Stimulated activated naive B cell treated with anti-CD40 and anti-IgM and Interleukin-4, amounts not matched to agents 10 μg/mL and 1 μg/mL and 100 μg/mL, for 72 hours (primary cell): ENCODE measurements at regions not wholly inside any gene's neighbourhood (a gene's known extent, or its start where the extent isn't known, plus 50 kb on each side); places are given as distances from the start of the nearest gene placed in this dataset.

Source experiments
- ATAC-seq, 2 donors: fragments of 150-1000 bp; cut with Tn5 transposase; replicated peaks; 2 replicates each; pipeline ENCODE4 v1.10.0; 2021; ENCODE audit warnings: moderate library complexity in 1 of 2
- DNase-seq: peaks from one replicate; pipeline ENCODE4 v3.0.0; 2021
- H3K27ac Mint-ChIP-seq: one replicate; pipeline ENCODE4 v1.8.0; 2022; ENCODE audit warnings: mild to moderate bottlenecking, mixed read lengths
- H3K27me3 Mint-ChIP-seq, 2 donors: one replicate each; pipeline ENCODE4 v1.8.0; 2022; ENCODE audit warnings: mixed read lengths in 2 of 2
- H3K36me3 Mint-ChIP-seq, 2 donors: one replicate each; pipeline ENCODE4 v1.8.0; 2022; ENCODE audit warnings: mixed read lengths in 2 of 2, mild to moderate bottlenecking in 1 of 2
- H3K4me1 Mint-ChIP-seq, 2 donors: one replicate each; pipeline ENCODE4 v1.8.0; 2022; ENCODE audit warnings: mixed read lengths in 2 of 2, mild to moderate bottlenecking in 1 of 2
- H3K4me3 Mint-ChIP-seq, 2 donors: one replicate each; pipeline ENCODE4 v1.8.0; 2022; ENCODE audit warnings: mild to moderate bottlenecking in 2 of 2, mixed read lengths in 2 of 2, moderate library complexity in 1 of 2
- H3K9me3 Mint-ChIP-seq, 2 donors: one replicate each; pipeline ENCODE4 v1.8.0; 2022; ENCODE audit warnings: mixed read lengths in 2 of 2, mild to moderate bottlenecking in 1 of 2

GRCh38 chr16:80449392-80449791, 91.4 kb upstream of the DYNLRB2 start:
- H3K27ac Mint-ChIP-seq, result no peak overlapping the region
- ATAC-seq, result no peak
- H3K27me3 Mint-ChIP-seq, result peaks cover 2 to 5% of the 10 kb centered on the region in 2 donors
- H3K9me3 Mint-ChIP-seq, result peaks cover 0 to 2% of the 10 kb centered on the region in 2 donors
- DNase-seq, result no peak
- H3K4me3 Mint-ChIP-seq, result no peak overlapping the region
- no peaks in the 10 kb centered on the region for H3K36me3 Mint-ChIP-seq
- H3K4me1 Mint-ChIP-seq, result no peaks in the 10 kb centered on the region

- H3K36me3 Mint-ChIP-seq, result no peaks in the 10 kb centered on the region
- no peak overlapping the region for H3K4me3 Mint-ChIP-seq
- H3K4me1 Mint-ChIP-seq, result no peaks in the 10 kb centered on the region
- DNase-seq (no peak), ATAC-seq (no peak)
- H3K9me3 Mint-ChIP-seq, result peaks cover 0 to 2% of the 10 kb centered on the region in 2 donors
- H3K27me3 Mint-ChIP-seq, result peaks cover 5 to 6% of the 10 kb centered on the region in 2 donors
- H3K27ac Mint-ChIP-seq, result no peak overlapping the region
Observed at GRCh38 chr16:80447241-80447640, 93.6 kb upstream of the DYNLRB2 start.

GRCh38 chr16:80442779-80443178, 98.0 kb upstream of the DYNLRB2 start:
- DNase-seq (no peak), ATAC-seq (no peak)
- Mint-ChIP-seq H3K4me1 (no peaks in the 10 kb centered on the region), H3K36me3 (no peaks in the 10 kb centered on the region), H3K4me3 (no peak overlapping the region), H3K27ac (no peak overlapping the region), H3K9me3 (peaks cover 0 to 2% of the 10 kb centered on the region in 2 donors), H3K27me3 (peaks cover 5 to 6% of the 10 kb centered on the region in 2 donors)

- Mint-ChIP-seq H3K36me3 (no peaks in the 10 kb centered on the region), H3K9me3 (peaks cover 0 to 2% of the 10 kb centered on the region in 2 donors), H3K4me3 (no peak overlapping the region), H3K4me1 (no peaks in the 10 kb centered on the region), H3K27ac (no peak overlapping the region), H3K27me3 (peaks cover 9 to 13% of the 10 kb centered on the region in 2 donors)
- ATAC-seq, result no peak
- no peak for DNase-seq
Observed at GRCh38 chr16:80441935-80442334, 98.9 kb upstream of the DYNLRB2 start.

- Mint-ChIP-seq H3K27me3 (peaks cover 9 to 13% of the 10 kb centered on the region in 2 donors), H3K9me3 (peaks cover 0 to 2% of the 10 kb centered on the region in 2 donors), H3K4me1 (no peaks in the 10 kb centered on the region), H3K27ac (no peak overlapping the region), H3K36me3 (no peaks in the 10 kb centered on the region), H3K4me3 (no peak overlapping the region)
- ATAC-seq, result no peak
- DNase-seq, result no peak
Observed at GRCh38 chr16:80440667-80441066, 100.1 kb upstream of the DYNLRB2 start.

GRCh38 chr16:80437707-80438106, 103.1 kb upstream of the DYNLRB2 start:
- Mint-ChIP-seq H3K36me3 (no peaks in the 10 kb centered on the region), H3K4me1 (no peaks in the 10 kb centered on the region), H3K27me3 (peaks cover 9 to 18% of the 10 kb centered on the region in 2 donors), H3K27ac (no peak overlapping the region), H3K9me3 (peaks cover 0 to 2% of the 10 kb centered on the region in 2 donors), H3K4me3 (no peak overlapping the region)
- DNase-seq (no peak), ATAC-seq (no peak)

- Mint-ChIP-seq H3K4me1 (no peaks in the 10 kb centered on the region), H3K9me3 (peaks cover 0 to 4% of the 10 kb centered on the region in 2 donors), H3K36me3 (no peaks in the 10 kb centered on the region), H3K27ac (no peak overlapping the region), H3K4me3 (no peak overlapping the region), H3K27me3 (peaks cover 13 to 26% of the 10 kb centered on the region in 2 donors)
- DNase-seq (no peak), ATAC-seq (no peak)
Observed at GRCh38 chr16:80436510-80436909, 104.3 kb upstream of the DYNLRB2 start.

GRCh38 chr16:80433623-80434022, 107.2 kb upstream of the DYNLRB2 start:
- Mint-ChIP-seq H3K4me3 (no peak overlapping the region), H3K4me1 (no peaks in the 10 kb centered on the region), H3K36me3 (no peaks in the 10 kb centered on the region), H3K27ac (no peak overlapping the region), H3K27me3 (peaks cover 9 to 34% of the 10 kb centered on the region in 2 donors), H3K9me3 (peaks cover 4 to 8% of the 10 kb centered on the region in 2 donors)
- no peak for DNase-seq
- ATAC-seq, result no peak

- H3K27ac Mint-ChIP-seq, result no peak overlapping the region
- H3K4me1 Mint-ChIP-seq, result no peaks in the 10 kb centered on the region
- no peaks in the 10 kb centered on the region for H3K36me3 Mint-ChIP-seq
- no peak for ATAC-seq
- peaks cover 4 to 8% of the 10 kb centered on the region in 2 donors for H3K9me3 Mint-ChIP-seq
- no peak overlapping the region for H3K4me3 Mint-ChIP-seq
- H3K27me3 Mint-ChIP-seq, result peaks cover 21 to 44% of the 10 kb centered on the region in 2 donors
- DNase-seq, result no peak
Observed at GRCh38 chr16:80427795-80428194, 113.0 kb upstream of the DYNLRB2 start.

GRCh38 chr16:80418517-80419355, 122.1 kb upstream of the DYNLRB2 start:
- H3K4me1 Mint-ChIP-seq, result peaks cover 5 to 15% of the 10 kb centered on the region in 2 donors
- no peak overlapping the region for H3K27ac Mint-ChIP-seq
- peaks cover 4 to 10% of the 10 kb centered on the region in 2 donors for H3K9me3 Mint-ChIP-seq
- peaks cover 6 to 30% of the 10 kb centered on the region in 2 donors for H3K27me3 Mint-ChIP-seq
- H3K36me3 Mint-ChIP-seq, result no peaks in the 10 kb centered on the region
- DNase-seq (no peak), ATAC-seq (peak; percentile 57 to 61)
- no peak overlapping the region for H3K4me3 Mint-ChIP-seq

- Mint-ChIP-seq H3K4me3 (no peak overlapping the region), H3K4me1 (peaks cover 5 to 15% of the 10 kb centered on the region in 2 donors), H3K9me3 (peaks cover 4 to 10% of the 10 kb centered on the region in 2 donors), H3K36me3 (no peaks in the 10 kb centered on the region), H3K27me3 (peaks cover 6 to 29% of the 10 kb centered on the region in 2 donors), H3K27ac (no peak overlapping the region)
- peak; percentile 74 to 80 for ATAC-seq
- DNase-seq, result no peak
Observed at GRCh38 chr16:80417706-80418271, 123.0 kb upstream of the DYNLRB2 start.

GRCh38 chr16:80408014-80408413, 132.8 kb upstream of the DYNLRB2 start:
- Mint-ChIP-seq H3K27me3 (peaks cover 22 to 29% of the 10 kb centered on the region in 2 donors), H3K27ac (no peak overlapping the region), H3K4me3 (no peak overlapping the region), H3K4me1 (no peaks in the 10 kb centered on the region), H3K9me3 (no peaks in the 10 kb centered on the region), H3K36me3 (no peaks in the 10 kb centered on the region)
- no peak for DNase-seq
- ATAC-seq, result no peak

GRCh38 chr16:80407265-80407987, 133.4 kb upstream of the DYNLRB2 start:
- H3K27ac Mint-ChIP-seq, result no peak overlapping the region
- no peaks in the 10 kb centered on the region for H3K4me1 Mint-ChIP-seq
- H3K4me3 Mint-ChIP-seq, result no peak overlapping the region
- H3K9me3 Mint-ChIP-seq, result no peaks in the 10 kb centered on the region
- ATAC-seq, result no peak
- peaks cover 22 to 23% of the 10 kb centered on the region in 2 donors for H3K27me3 Mint-ChIP-seq
- no peak for DNase-seq
- H3K36me3 Mint-ChIP-seq, result no peaks in the 10 kb centered on the region

- no peaks in the 10 kb centered on the region for H3K9me3 Mint-ChIP-seq
- H3K36me3 Mint-ChIP-seq, result no peaks in the 10 kb centered on the region
- DNase-seq (no peak), ATAC-seq (no peak)
- H3K27ac Mint-ChIP-seq, result no peak overlapping the region
- H3K4me3 Mint-ChIP-seq, result no peak overlapping the region
- no peaks in the 10 kb centered on the region for H3K4me1 Mint-ChIP-seq
- peaks cover 19 to 22% of the 10 kb centered on the region in 2 donors for H3K27me3 Mint-ChIP-seq
Observed at GRCh38 chr16:80404847-80405246, 135.9 kb upstream of the DYNLRB2 start.
